ENCODE measurements at regions not wholly inside any gene's neighbourhood (a gene's known extent, or its start where the extent isn't known, plus 50 kb on each side); places are given as distances from the start of the nearest gene placed in this dataset.

GRCh38 chr2:180461761-180462160 lies 454.7 kb upstream of the CWC22 start:
- DNase-seq (ENCODE audit: low read depth): no peak

GRCh38 chr2:180456801-180457200 lies 449.7 kb upstream of the CWC22 start:
- DNase-seq (ENCODE audit: low read depth): no peak

GRCh38 chr2:180450841-180451240 lies 443.7 kb upstream of the CWC22 start:
- DNase-seq (ENCODE audit: low read depth): no peak

GRCh38 chr2:180449171-180449915 lies 442.2 kb upstream of the CWC22 start:
- no peak for DNase-seq (ENCODE audit: low read depth)

- DNase-seq (ENCODE audit: low read depth): no peak
These were observed 439.4 kb upstream of the CWC22 start for GRCh38 chr2:180446492-180446891.

GRCh38 chr2:180443888-180444287 lies 436.8 kb upstream of the CWC22 start:
- DNase-seq (ENCODE audit: low read depth): peak; percentile 72

- no peak for DNase-seq (ENCODE audit: low read depth)
These were observed 436.0 kb upstream of the CWC22 start for GRCh38 chr2:180442860-180443644.

GRCh38 chr2:180419212-180419611 lies 412.1 kb upstream of the CWC22 start:
- DNase-seq (ENCODE audit: low read depth): no peak

GRCh38 chr2:180416627-180417026 lies 409.5 kb upstream of the CWC22 start:
- no peak for DNase-seq (ENCODE audit: low read depth)

GRCh38 chr2:180413336-180413735 lies 406.2 kb upstream of the CWC22 start:
- DNase-seq (ENCODE audit: low read depth): no peak

GRCh38 chr2:180412219-180412618 lies 405.1 kb upstream of the CWC22 start:
- no peak for DNase-seq (ENCODE audit: low read depth)

- DNase-seq (ENCODE audit: low read depth): no peak
These were observed 404.6 kb upstream of the CWC22 start for GRCh38 chr2:180411661-180412060.

- DNase-seq (ENCODE audit: low read depth): no peak
These were observed 399.6 kb upstream of the CWC22 start for GRCh38 chr2:180406687-180407086.

- DNase-seq (ENCODE audit: low read depth): no peak
These were observed 398.4 kb upstream of the CWC22 start for GRCh38 chr2:180405520-180405919.

- DNase-seq (ENCODE audit: low read depth): no peak
These were observed 387.2 kb upstream of the CWC22 start for GRCh38 chr2:180394305-180394704.

GRCh38 chr2:180385601-180386201 lies 378.6 kb upstream of the CWC22 start:
- peak; percentile 82 for DNase-seq (ENCODE audit: low read depth)

GRCh38 chr2:180376066-180376465 lies 369.0 kb upstream of the CWC22 start:
- DNase-seq (ENCODE audit: low read depth): no peak

- no peak for DNase-seq (ENCODE audit: low read depth)
These were observed 367.6 kb upstream of the CWC22 start for GRCh38 chr2:180374502-180375281.

GRCh38 chr2:180370511-180371205 lies 363.6 kb upstream of the CWC22 start:
- no peak for DNase-seq (ENCODE audit: low read depth)

- no peak for DNase-seq (ENCODE audit: low read depth)
These were observed 361.8 kb upstream of the CWC22 start for GRCh38 chr2:180368881-180369280.

GRCh38 chr2:180367815-180368214 lies 360.7 kb upstream of the CWC22 start:
- DNase-seq (ENCODE audit: low read depth): peak; percentile 61

GRCh38 chr2:180366481-180366880 lies 359.4 kb upstream of the CWC22 start:
- DNase-seq (ENCODE audit: low read depth): peak; percentile 16

Measured in fibroblast of gingiva (primary cell).